ENCODE measurements at regions not wholly inside any gene's neighbourhood (a gene's known extent, or its start where the extent isn't known, plus 50 kb on each side); places are given as distances from the start of the nearest gene placed in this dataset.
"Not testable (repeated sequence)": the region's sequence is repeated elsewhere in the genome, so short reads cannot be mapped to it uniquely, and the experiment has no call there.

DNA sequence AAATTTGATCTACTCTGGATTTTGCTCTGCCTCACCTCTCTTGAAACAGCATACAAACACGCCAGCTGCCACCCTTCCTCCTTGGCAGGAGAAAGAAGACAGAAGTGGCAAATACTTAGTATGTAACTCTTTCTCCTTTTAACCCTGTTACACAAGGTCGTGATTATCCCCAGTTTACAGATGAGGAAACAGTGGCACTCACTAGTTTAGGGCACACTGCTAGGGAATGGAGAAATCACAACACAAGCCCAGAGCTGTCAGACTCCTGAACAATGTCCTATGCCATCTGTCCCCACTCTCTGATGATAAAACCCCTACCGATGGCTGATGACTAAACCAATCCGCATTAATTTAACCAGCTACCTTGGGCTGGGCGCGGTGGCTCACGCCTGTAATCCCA lies 79.7 kb downstream of the FGD2 start:
- Histone ChIP-seq H3K9me3 (ENCODE audit: control insufficient read depth, insufficient read depth, low read length) (peaks cover 3% of the 10 kb centered on the region), H3K4me3 (ENCODE audit: low read depth, low read length) (no peak overlapping the region), H3K27me3 (ENCODE audit: control insufficient read depth, insufficient read depth, low read length) (no peaks in the 10 kb centered on the region), H3K27ac (ENCODE audit: low read depth, low read length) (no peak overlapping the region)
- no peak for DNase-seq (ENCODE audit: low read depth, low spot score)
- TF ChIP-seq CTCF (IDR thresholded peaks at IDR 0.05; ENCODE audit: low read depth, low read length): no peak
- POLR2A ChIA-PET: no interaction called here
- CTCF ChIA-PET: interaction anchor here (1.1 kb wide), 1 partner anchor 34 kb away, joined by 4 read pairs; no protein-coding TSS in a partner anchor

DNA sequence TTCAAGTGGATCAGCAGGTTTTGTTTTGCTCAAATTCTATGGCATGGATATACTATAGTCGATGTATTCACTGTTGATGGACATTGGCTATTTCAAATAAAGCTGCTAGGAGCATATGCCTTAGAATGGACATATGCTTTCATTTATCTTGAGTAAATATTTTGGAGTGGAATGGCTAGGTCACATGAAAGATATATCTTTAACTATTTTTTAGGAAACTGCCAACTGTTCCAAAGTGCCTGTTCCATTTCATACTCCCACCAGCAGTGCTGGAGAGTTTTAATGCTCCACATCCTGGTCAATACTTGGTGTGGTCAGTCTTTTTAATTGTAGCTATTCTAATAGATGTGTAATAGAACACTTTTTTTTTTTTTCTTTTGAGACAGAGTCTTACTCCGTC lies 81.1 kb upstream of the PIM1 start:
- POLR2A ChIA-PET: interaction anchor here (1.2 to 2.5 kb wide), 2 partner anchors 11 to 55 kb away, joined by 8 to 9 read pairs; no protein-coding TSS in a partner anchor
- Histone ChIP-seq H3K27me3 (ENCODE audit: control insufficient read depth, insufficient read depth, low read length) (no peaks in the 10 kb centered on the region), H3K27ac (ENCODE audit: low read depth, low read length) (no peak overlapping the region), H3K4me3 (ENCODE audit: low read depth, low read length) (no peak overlapping the region), H3K9me3 (ENCODE audit: control insufficient read depth, insufficient read depth, low read length) (no peaks in the 10 kb centered on the region)
- no peak for DNase-seq (ENCODE audit: low read depth, low spot score)
- no peak for TF ChIP-seq CTCF (IDR thresholded peaks at IDR 0.05; ENCODE audit: low read depth, low read length)
- CTCF ChIA-PET: no interaction called here

- H3K27me3 ChIP-seq (ENCODE audit: control insufficient read depth, insufficient read depth, low read length): no peaks in the 10 kb centered on the region
- H3K27ac ChIP-seq (ENCODE audit: low read depth, low read length): no peak overlapping the region
- H3K4me3 ChIP-seq (ENCODE audit: low read depth, low read length): no peak overlapping the region
- POLR2A ChIA-PET: interaction anchor here (1.2 to 2.5 kb wide), 2 partner anchors 12 to 54 kb away, joined by 8 to 9 read pairs; no protein-coding TSS in a partner anchor
- CTCF ChIA-PET: no interaction called here
- no peak for TF ChIP-seq CTCF (IDR thresholded peaks at IDR 0.05; ENCODE audit: low read depth, low read length)
- no peaks in the 10 kb centered on the region for H3K9me3 ChIP-seq (ENCODE audit: control insufficient read depth, insufficient read depth, low read length)
- DNase-seq (ENCODE audit: low read depth, low spot score): no peak
Observed at GRCh38 chr6:37089783-37090182, 80.2 kb upstream of the PIM1 start.

DNA sequence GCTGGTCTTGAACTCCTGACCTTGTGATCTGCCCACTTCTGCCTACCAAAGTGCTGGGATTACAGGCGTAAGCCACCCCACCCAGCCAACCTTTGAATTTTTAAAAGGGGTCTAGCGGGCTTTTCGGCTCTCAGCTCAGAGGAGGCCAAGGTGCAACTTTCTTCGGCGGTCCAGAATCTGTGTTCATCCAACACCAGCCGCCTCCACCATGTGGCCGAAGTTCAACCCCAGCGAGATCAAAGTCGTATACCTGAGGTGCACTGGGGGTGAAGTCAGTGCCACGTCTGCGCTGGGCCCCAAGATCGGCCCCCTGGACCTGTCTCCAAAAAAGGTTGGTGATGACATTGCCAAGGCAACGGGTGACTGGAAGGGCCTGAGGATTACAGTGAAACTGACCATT lies 78.8 kb upstream of the PIM1 start:
- H3K27ac ChIP-seq (ENCODE audit: low read depth, low read length); H3K4me3 ChIP-seq (ENCODE audit: low read depth, low read length); H3K9me3 ChIP-seq (ENCODE audit: control insufficient read depth, insufficient read depth, low read length); CTCF ChIA-PET; POLR2A ChIA-PET; H3K27me3 ChIP-seq (ENCODE audit: control insufficient read depth, insufficient read depth, low read length); DNase-seq (ENCODE audit: low read depth, low spot score): not testable (repeated sequence)

DNA sequence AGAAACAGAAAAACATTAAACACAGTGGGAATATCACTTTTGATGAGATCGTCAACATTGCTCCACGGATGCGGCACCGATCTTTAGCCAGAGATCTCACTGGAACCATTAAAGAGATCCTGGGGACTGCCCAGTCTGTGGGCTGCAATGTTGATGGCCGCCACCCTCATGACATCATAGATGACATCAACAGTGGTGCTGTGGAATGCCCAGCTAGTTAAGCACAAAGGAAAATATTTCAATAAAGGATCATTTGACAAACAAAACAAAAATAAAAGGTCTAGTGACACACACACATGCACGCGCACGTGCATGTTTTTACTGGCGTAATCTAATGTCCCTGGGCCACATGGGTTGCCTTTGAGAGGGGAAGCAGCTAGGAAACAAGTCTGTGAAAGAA lies 78.4 kb upstream of the PIM1 start:
- H3K27me3 ChIP-seq (ENCODE audit: control insufficient read depth, insufficient read depth, low read length); H3K4me3 ChIP-seq (ENCODE audit: low read depth, low read length); POLR2A ChIA-PET; H3K27ac ChIP-seq (ENCODE audit: low read depth, low read length); CTCF ChIA-PET; DNase-seq (ENCODE audit: low read depth, low spot score); H3K9me3 ChIP-seq (ENCODE audit: control insufficient read depth, insufficient read depth, low read length): not testable (repeated sequence)

DNA sequence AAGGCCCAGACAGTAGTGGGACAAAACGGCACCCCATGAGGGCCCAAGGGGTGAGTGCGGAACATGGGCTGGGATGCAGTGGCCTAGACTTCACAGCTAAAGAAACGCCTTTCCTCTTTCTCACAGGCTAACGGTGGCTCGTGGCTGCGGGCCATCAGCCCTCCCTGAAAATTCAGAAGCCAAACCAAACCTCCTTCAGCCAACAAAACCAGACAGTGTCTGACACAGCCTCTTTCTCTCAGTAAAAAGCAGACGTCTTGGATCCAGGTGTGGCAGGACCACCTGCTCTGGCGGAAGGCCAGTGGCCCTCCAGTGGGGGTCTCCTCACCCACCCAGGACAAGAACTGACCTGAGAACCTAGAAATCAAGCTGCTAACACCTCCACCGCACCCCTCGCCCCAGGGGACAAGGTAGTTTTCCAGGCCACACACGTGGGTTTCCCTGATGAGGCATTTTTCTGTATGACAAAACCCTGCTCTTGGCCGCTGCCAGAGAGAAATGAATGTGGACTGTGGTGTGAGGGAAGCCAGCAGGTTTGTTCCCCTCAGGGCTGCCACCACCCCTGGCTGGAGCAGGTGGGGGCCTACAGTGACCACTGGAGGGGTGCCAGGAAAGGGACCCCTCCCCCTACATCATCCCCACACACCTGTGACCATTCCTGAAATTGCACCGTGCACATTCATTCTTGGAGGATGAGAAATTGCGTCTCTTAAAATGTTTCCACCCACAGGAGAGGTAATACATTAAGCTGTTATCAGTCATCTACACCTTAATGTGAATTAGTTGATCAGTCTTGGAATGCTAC lies 76.8 kb upstream of the PIM1 start:
- Histone ChIP-seq H3K9me3 (ENCODE audit: control insufficient read depth, insufficient read depth, low read length) (no peaks in the 10 kb centered on the region), H3K4me3 (ENCODE audit: low read depth, low read length) (no peak overlapping the region), H3K27ac (ENCODE audit: low read depth, low read length) (no peak overlapping the region), H3K27me3 (ENCODE audit: control insufficient read depth, insufficient read depth, low read length) (no peaks in the 10 kb centered on the region)
- no peak for TF ChIP-seq CTCF (IDR thresholded peaks at IDR 0.05; ENCODE audit: low read depth, low read length)
- DNase-seq (ENCODE audit: low read depth, low spot score): no peak
- CTCF ChIA-PET: no interaction called here
- POLR2A ChIA-PET: no interaction called here
